GM13976 (cell line): ENCODE measurements at regions not wholly inside any gene's neighbourhood (a gene's known extent, or its start where the extent isn't known, plus 50 kb on each side); places are given as distances from the start of the nearest gene placed in this dataset.
"Not testable (repeated sequence)": the region's sequence is repeated elsewhere in the genome, so short reads cannot be mapped to it uniquely, and the experiment has no call there.

Source experiments
- DNase-seq: peaks from one replicate; pipeline ENCODE4 v3.0.0; 2012; ENCODE audit warnings: low spot score
- CTCF ChIP-seq: IDR thresholded peaks from 2 replicates; pipeline ENCODE4 v1.5.1; 2012; ENCODE audit warnings: borderline replicate concordance, mild to moderate bottlenecking; ENCODE audit not compliant: insufficient read depth; ENCODE audit errors: extremely low read depth, missing control alignments, control extremely low read depth
- in situ Hi-C: fragments of 300-500 bp; cut with MboI; formaldehyde crosslinking; loops from one replicate; pipeline ENCODE4 v1.12.0; 2022; ENCODE audit warnings: low sequenced_read_pairs, mixed read lengths, inconsistent platforms; ENCODE audit not compliant: unreplicated experiment

GRCh38 chr1:192887426-192887825 is 78.6 kb downstream of the RGS2 start:
- no peak for TF ChIP-seq CTCF
- in situ Hi-C loops: no loop called here
- no peak for DNase-seq

DNA sequence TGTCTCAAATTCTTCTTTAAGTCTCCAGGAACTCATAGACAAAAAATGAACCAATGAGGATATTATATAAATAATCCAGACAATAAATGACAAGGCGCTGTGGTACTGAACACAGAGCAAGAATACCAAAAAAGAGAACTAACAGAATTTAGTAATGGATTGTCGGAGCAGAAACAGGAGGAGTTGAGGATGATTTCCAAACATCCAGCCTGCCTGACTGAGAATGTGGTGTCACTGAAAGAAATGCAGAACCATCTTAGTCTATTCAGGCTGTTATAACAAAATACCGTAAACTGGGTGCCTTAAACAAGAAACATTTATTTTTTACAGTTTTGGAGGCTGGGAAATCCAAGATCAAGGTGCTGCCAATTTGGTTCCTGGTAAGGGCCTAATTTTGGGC is 79.7 kb downstream of the RGS2 start:
- DNase-seq: no peak
- in situ Hi-C loops: no loop called here
- no peak for TF ChIP-seq CTCF

DNA sequence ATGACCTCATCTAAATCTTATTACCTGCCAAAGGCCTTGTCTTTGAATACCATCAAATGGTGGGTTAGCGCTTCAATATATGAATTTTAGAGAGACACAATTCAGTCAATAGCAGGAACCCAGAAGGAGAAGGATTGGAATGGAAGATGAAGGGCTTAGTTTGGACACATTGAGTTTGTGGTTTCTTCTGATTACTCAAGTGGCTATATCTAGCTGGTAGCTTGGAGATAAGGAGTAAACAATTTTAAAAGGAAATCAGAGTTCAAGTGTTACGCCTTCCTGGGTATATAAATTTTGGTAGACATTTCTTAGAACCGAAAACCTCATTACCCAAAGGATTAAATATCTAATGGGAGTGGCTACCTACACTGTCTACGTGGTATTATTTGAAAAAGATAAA is 80.2 kb downstream of the RGS2 start:
- in situ Hi-C loops: no loop called here
- TF ChIP-seq CTCF: no peak
- no peak for DNase-seq

DNA sequence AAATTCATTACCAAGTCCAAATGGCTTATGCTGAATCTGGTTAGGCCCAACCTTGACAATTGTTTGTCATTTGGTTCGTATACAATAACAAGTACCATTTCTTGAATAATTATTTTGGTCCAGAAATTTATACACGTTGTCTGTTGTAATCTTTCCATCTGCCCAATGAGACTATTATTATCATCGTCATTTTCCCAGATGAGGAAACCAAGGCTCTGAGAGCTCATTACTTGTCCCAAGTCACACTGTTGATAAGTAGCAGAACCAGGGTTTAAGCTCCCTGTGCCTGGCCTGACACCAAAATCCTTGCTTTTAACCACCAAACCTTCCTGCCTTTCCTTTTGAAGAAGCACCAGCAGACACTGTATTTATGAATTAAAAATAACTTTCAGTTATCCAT is 81.3 kb downstream of the RGS2 start:
- no peak for TF ChIP-seq CTCF
- in situ Hi-C loops: no loop called here
- DNase-seq: no peak

DNA sequence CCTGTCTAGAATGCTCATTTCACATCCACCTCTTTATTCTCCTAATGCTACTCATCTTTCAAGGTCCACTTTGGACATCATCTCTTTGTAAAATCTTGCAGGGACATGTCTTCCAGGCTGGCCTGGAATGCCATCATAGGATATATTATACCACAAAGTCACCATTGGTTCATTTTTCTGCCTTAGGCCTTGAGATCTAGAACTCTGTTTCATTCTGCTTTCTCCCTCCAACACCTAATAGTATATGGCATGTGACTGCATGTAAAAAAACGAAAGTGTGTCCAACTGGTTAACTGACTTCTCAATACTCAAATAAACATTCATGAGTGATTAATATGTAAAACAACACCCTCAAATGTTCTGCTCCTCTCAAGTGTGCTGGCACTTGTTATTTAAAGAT is 84.1 kb downstream of the RGS2 start:
- DNase-seq: no peak
- TF ChIP-seq CTCF: no peak
- in situ Hi-C loops: no loop called here

- DNase-seq, in situ Hi-C loops: not testable (repeated sequence)
These were observed 86.6 kb downstream of the RGS2 start for GRCh38 chr1:192895487-192895886.

- in situ Hi-C loops: no loop called here
- no peak for TF ChIP-seq CTCF
- no peak for DNase-seq
These were observed 87.5 kb downstream of the RGS2 start for GRCh38 chr1:192896376-192896775.
